ENCODE measurements at regions not wholly inside any gene's neighbourhood (a gene's known extent, or its start where the extent isn't known, plus 50 kb on each side); places are given as distances from the start of the nearest gene placed in this dataset.

DNA sequence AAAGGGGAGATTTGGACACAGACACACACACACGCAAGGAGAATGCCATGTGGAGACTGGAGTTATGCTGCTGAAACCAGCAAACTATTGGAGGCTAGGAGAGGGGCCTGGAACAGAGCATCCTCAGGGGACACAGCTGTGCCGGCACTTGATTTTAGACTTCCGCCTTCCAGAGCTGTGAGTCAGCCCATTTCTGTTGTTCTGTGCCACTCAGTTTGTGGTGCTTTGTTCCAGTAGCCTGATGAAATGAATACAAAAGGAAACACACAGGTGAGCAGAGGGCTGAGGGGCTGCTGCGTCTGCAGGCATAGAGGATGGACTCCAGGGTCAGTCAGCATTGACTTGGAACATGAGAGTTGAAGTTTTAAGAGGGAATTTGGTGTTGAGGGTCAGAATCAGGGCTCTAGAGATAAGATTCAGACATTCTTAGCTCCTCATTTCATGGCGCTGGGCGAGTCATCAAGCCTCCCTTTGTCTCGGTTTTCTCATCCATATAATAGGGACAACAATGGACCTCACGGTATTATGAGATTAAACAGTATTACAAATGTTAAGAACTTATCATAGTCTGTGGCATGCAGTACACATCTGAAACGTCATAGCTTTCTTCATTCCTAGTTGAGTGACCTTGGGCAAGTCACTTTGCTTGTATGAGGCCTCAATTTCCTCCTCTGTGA is 191.0 kb downstream of the MIAT start:
- no peak for DNase-seq

DNA sequence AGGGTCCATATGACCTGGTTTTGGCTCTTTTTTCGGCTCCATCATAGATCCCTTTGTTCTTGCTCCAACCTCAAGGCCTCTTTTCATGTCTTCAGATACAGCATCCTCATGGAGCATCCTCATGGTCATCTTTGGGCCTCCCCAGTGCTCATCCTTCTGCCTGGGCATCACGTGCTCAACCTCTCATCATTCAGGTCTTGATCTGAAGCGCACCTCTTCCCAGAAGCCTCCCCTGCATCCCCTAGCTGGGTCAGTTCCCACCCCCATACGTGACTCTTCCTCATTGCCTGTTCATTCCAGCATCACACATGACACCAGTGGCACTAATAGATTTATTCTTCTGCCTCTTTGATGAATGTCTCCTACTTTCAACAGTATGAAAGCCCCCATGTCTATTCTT is 192.2 kb downstream of the MIAT start:
- DNase-seq = no peak

- DNase-seq = no peak
These were observed 193.7 kb downstream of the MIAT start for GRCh38 chr22:26851125-26851524.

DNA sequence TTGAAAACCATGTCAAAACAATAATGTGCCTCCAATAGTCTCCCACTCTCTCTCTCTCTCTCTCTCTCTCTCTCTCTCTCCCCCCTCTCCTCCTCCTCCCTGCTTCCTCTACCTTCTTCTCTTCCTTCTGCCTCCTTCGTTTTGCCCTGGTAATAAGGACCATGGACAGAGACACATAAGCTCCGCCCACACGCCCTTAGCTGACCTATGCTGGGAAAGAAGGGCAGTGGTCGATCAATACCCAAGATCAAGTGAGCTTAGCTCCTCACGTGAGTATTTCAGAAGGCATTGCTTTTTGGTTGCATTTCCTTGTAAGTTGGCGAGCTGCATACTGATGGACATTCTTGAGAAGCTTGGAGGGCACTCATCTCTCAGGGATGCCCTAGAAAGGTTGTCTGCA is 194.8 kb downstream of the MIAT start:
- DNase-seq = no peak

- no peak for DNase-seq
These were observed 195.7 kb downstream of the MIAT start for GRCh38 chr22:26853071-26853470.

DNA sequence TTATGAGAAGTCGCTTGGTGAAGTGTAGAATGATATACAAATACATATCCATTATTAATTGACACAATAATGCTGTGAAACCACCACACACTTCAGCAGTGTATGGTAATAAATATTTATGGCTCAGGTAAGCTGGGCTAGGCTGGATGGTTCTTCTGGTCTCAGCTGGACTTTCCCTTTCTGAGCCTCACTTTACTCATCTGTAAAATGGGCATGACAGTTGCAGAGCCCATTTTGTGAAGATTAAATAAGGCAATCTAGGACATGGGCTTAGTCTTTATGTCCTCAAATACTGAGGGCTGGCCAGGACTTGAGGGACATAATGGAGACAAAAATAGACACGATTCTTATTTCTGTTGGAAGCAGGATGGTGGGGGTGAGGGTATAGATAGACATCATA is 196.1 kb downstream of the MIAT start:
- DNase-seq = no peak

- no peak for DNase-seq
These were observed 199.8 kb downstream of the MIAT start for GRCh38 chr22:26857169-26857568.

DNA sequence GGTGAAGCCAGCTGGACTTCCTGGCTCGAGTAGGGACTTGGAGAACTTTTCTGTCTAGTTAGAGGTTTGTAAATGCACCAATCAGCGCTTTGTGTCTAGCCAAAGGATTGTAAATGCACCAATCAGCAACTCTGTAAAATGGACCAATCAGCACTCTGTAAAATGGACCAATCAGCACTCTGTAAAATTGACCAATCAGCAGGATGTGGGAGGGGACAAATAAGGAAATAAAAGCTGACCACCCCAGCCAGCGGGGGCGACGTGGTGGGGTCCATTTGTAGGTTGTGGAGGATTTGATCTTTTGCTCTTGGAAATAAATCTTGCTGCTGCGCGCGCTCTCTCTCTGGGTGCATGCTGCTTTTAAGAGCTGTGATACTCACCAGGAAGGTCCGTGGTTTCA is 202.9 kb downstream of the MIAT start:
- no peak for DNase-seq

- no peak for DNase-seq
These were observed 207.6 kb downstream of the MIAT start for GRCh38 chr22:26865021-26865420.

DNA sequence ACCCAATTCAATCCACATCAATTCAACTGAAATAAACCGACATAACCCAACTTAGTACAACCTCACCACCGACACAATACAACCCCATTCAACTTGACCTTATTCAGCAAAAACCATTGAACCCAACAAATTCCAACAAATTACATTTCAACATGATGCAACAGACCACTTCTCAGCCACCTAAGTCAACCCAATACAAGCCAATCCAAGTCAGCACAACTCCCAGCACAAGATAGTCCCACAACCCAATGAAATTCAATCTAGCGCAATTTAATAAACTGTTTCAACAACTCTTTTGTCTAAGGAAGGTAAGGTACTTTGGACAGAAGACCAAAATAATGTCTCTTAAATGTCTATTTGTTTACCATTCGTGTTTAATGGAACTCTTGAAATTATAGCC is 226.0 kb downstream of the MIAT start:
- no peak for DNase-seq

DNA sequence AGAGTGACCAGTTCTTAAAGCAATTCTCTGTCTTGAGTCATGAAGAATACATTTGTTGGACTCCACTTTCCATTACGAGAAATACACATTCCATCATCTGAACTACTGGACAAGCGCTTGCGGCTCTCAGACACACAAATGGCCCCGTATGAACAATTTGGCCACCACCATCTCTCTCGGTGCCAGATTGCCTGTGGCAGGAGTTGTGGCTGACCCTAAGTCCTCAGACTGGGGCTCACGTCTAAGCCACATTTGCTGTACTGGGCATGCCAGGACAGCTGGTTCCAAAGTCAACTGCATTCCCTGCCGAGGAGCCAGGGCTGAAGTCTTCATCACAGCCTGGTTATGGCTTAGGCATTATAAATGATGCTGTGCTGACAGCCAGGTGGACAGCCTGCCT is 227.5 kb downstream of the MIAT start:
- no peak for DNase-seq

DNA sequence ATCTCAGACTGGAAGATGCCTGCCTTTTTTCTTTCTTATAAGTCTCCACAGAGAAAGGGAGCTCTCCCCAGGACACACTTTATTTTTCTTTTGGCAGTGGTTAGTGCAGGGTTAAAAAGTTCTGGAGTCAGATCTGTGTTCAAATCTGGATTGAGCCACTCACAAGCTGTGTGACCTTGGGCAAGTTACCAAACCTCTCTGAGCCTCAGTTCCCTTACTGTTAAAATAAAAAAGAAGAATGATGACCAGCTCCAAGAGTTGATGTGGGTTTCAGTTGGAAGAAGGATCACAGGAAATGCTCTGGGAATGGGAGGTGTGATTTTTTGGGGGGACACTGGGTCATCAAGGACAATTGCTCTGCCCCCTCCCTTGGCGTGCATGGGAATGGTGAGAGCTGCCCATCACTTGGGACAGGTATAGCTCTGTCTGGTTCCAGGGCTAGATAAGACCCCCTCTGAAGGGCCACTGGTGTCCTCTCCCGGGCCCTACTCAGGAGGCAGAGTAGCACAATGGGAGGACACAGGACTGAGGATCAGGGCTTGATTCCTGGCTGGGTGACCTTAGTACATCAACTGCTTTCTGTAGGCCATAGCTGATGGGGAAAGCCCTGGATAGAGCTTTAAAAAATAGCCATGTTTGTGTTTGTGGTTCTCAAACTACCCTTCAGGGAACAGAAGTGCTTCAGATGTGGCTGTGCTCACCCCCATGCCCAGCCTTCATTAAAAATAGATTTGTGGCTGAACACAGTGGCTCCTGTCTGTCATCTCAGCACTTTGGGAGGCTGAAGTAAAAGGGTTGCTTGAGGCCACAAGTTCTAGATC is 228.3 kb downstream of the MIAT start:
- no peak for DNase-seq

DNA sequence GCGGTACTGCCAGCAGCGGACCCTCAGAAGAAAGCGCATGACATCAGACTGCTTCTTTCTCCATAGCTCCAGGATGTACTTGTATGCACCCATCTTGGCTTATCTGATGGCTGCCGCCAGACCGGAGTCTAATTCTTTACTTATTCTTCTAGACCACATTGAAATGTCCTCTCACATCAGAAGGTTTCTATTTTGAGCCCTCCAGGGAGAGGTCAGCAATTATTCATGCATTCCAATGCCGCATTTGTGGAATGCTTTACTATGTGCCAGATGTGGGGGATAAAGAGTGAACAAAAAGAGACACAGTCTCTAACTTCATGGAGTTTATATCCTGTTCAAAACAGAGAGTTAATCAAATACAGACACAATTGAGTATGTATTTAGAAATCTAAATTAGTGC is 230.1 kb downstream of the MIAT start:
- no peak for DNase-seq

DNA sequence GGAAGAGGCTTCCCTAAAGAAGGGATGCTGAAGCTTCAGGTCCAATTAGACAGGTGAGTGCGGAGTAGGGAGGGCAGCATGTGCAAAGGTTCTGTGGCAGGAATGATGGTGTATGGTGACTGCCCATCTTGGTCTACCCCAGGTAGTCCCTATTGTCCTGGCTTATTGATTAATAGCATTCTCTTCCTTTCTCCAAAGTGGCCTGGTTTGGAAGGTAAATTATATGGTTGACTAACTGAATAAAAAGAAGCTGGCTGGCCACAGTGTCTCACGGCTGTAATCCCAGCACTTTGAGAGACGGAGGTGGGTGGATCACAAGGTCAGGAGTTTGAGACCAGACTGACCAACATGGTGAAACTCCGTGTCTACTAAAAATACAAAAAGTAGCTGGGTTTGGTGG is 230.5 kb downstream of the MIAT start:
- no peak for DNase-seq

DNA sequence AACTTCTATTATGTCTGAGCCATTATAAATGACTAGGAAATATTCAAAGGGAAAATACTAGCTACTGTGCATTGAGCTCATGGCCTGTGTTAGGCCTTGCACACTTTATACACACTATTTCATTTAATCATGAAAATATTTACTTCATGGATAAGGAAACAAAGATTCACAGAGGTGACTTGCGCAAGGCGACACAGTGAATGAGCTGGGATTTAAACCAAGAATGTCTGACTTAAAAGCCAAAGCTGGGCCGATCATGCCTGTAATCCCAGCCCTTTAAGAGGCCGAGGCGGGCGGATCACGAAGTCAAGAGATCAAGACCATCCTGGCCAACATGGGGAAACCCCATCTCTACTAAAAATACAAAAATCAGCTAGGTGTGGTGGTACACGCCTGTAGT is 231.5 kb downstream of the MIAT start:
- DNase-seq = no peak

- DNase-seq = no peak
These were observed 232.4 kb downstream of the MIAT start for GRCh38 chr22:26889802-26890201.

GRCh38 chr22:26890870-26891269 is 233.5 kb downstream of the MIAT start:
- no peak for DNase-seq

DNA sequence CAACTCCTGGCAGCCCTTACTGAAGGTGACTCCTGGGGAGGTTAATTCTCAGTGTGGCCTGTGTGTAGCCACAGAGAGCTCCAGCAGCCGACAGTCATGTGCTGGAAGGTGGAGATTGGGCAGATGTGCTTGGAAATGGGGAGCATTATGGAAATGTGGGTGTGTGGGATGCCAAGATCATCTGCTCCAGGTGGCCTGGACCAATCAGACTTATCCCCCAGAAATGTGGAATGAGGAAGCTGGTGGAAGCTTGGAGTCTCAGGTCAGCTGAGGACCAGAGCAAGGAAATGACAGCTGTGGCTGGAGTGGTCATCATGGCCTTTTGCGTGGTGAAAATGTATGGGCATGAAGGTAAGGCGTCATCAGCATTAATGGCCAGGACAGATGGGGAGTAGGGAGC is 234.0 kb downstream of the MIAT start:
- no peak for DNase-seq

- no peak for DNase-seq
These were observed 235.0 kb downstream of the MIAT start for GRCh38 chr22:26892166-26893041.

- no peak for DNase-seq
These were observed 236.1 kb downstream of the MIAT start for GRCh38 chr22:26893173-26894110.

DNA sequence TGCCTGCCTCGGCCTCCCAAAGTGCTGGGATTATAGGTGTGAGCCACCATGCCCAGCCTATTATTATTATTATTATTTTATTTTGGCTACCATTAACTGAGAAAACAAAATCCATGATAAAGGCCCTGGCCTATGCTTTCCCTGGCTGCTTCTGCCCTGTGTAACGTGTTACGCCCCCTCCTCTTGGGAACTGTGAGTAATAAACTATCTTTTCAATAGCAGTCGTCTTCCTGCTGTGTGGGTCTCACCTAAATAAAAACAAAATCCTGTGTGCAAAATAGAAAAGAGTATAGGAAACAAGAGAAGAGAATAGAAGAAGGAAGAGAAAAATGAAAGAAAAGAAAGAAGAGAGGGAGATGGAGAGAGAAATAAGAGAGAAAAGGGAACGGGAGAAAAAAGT is 237.0 kb downstream of the MIAT start:
- no peak for DNase-seq

DNA sequence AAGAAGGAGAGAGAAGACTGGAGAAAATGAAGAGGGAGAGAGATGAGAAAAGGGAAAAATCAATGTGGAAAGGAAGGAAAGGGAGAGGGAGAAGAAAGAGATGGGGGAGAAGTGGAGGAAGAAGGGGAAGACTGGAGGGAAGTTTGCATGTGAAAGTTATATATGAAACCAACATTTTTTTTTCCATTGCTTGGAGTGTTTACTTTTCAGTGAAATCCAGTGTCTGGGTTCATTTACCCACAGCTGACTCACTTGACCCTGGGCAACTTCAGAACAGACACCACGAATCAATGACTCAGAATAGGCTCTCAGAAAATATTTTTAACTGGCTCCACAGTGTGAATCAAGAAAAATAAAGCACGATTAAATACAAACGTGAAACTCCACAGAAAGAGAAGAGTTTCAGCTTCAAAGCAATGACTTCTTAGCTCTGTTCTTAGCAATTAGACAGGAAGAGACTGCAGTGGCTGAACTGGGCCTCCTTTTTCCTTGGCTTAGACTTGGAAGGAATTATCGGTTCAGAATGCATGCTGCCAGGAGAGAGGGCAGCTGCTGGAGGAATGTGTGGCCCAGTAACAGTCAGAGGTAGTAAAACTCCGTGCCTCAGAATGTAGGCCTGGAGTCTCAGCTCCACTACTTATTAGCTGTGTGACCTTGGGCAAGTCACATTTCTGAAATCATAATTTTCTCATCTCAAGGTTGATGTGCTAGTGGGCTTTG is 237.5 kb downstream of the MIAT start:
- no peak for DNase-seq

Measured in activated CD4-positive, alpha-beta T cell treated with anti-CD3 and anti-CD28 coated beads, Interleukin-2, amount 50 U/mL, for 4 hours (primary cell).